ENCODE measurements at regions not wholly inside any gene's neighbourhood (a gene's known extent, or its start where the extent isn't known, plus 50 kb on each side); places are given as distances from the start of the nearest gene placed in this dataset.

- intact Hi-C loops (cut with DNase I; ENCODE audit: low total_unique reads) (no loop called here), in situ Hi-C loops (cut with MboI; ENCODE audit: low pct_ligation_motif_present in 1 of 4, low pct_unique_long_range_greater_than_20kb in 1 of 4, low sequenced_read_pairs in 3 of 4) (no loop called here)
- Histone ChIP-seq H3K4me3 (no peak overlapping the region), H3K36me3 (no peaks in the 10 kb centered on the region), H3K27me3 (peaks cover 3% of the 10 kb centered on the region), H3K4me1 (no peaks in the 10 kb centered on the region), H3K9me3 (no peaks in the 10 kb centered on the region), H3K27ac (no peak overlapping the region)
- no peak for DNase-seq
- WGBS, 2 donors (ENCODE audit: low coverage in 1 of 2): 83% methylated on average over 11 of the region's 11 CpGs; no CpG with 5 or more reads in 1 of the 2 donors
- TF ChIP-seq CTCF (IDR thresholded peaks at IDR 0.05) (no peak), POLR2A (IDR thresholded peaks at IDR 0.05) (no peak), POLR2AphosphoS5 (IDR thresholded peaks at IDR 0.05) (no peak), EP300 (IDR thresholded peaks at IDR 0.05; ENCODE audit: low read depth) (no peak)
These were observed 204.8 kb downstream of the TTLL2 start for GRCh38 chr6:167529444-167530335.

GRCh38 chr6:167530951-167531350 is 206.1 kb downstream of the TTLL2 start:
- Histone ChIP-seq H3K9me3 (no peaks in the 10 kb centered on the region), H3K36me3 (no peaks in the 10 kb centered on the region), H3K27me3 (peaks cover 3% of the 10 kb centered on the region), H3K4me3 (no peak overlapping the region), H3K27ac (no peak overlapping the region), H3K4me1 (no peaks in the 10 kb centered on the region)
- in situ Hi-C loops (cut with MboI; ENCODE audit: low pct_ligation_motif_present in 1 of 4, low pct_unique_long_range_greater_than_20kb in 1 of 4, low sequenced_read_pairs in 3 of 4): no loop called here
- intact Hi-C loops (cut with DNase I; ENCODE audit: low total_unique reads): no loop called here
- 67% methylated on average over 16 of the region's 16 CpGs; no CpG with 5 or more reads in 1 of the 2 donors for WGBS, 2 donors (ENCODE audit: low coverage in 1 of 2)
- DNase-seq: no peak
- TF ChIP-seq CTCF (IDR thresholded peaks at IDR 0.05) (no peak), POLR2A (IDR thresholded peaks at IDR 0.05) (no peak), EP300 (IDR thresholded peaks at IDR 0.05; ENCODE audit: low read depth) (no peak), POLR2AphosphoS5 (IDR thresholded peaks at IDR 0.05) (no peak)

GRCh38 chr6:167532410-167533288 is 207.8 kb downstream of the TTLL2 start:
- Histone ChIP-seq H3K4me3 (no peak overlapping the region), H3K36me3 (no peaks in the 10 kb centered on the region), H3K27me3 (peaks cover 3% of the 10 kb centered on the region), H3K9me3 (no peaks in the 10 kb centered on the region), H3K4me1 (no peaks in the 10 kb centered on the region), H3K27ac (no peak overlapping the region)
- no peak for DNase-seq
- intact Hi-C loops (cut with DNase I; ENCODE audit: low total_unique reads): no loop called here
- 72 to 84% methylated on average over 7 to 17 of the region's 17 CpGs for WGBS, 2 donors (ENCODE audit: low coverage in 1 of 2)
- TF ChIP-seq EP300 (IDR thresholded peaks at IDR 0.05; ENCODE audit: low read depth) (no peak), POLR2A (IDR thresholded peaks at IDR 0.05) (no peak), POLR2AphosphoS5 (IDR thresholded peaks at IDR 0.05) (no peak), CTCF (IDR thresholded peaks at IDR 0.05) (no peak)
- in situ Hi-C loops (cut with MboI; ENCODE audit: low pct_ligation_motif_present in 1 of 4, low pct_unique_long_range_greater_than_20kb in 1 of 4, low sequenced_read_pairs in 3 of 4): no loop called here

GRCh38 chr6:167533851-167534250 is 209.0 kb downstream of the TTLL2 start:
- no peak overlapping the region for H3K4me3 ChIP-seq
- no peaks in the 10 kb centered on the region for H3K36me3 ChIP-seq
- WGBS, 2 donors (ENCODE audit: low coverage in 1 of 2): 39 to 48% methylated on average over 5 of the region's 5 CpGs

More at GRCh38 chr6:167533851-167534250, 209.0 kb downstream of the TTLL2 start:
- intact Hi-C loops (cut with DNase I; ENCODE audit: low total_unique reads) (no loop called here), in situ Hi-C loops (cut with MboI; ENCODE audit: low pct_ligation_motif_present in 1 of 4, low pct_unique_long_range_greater_than_20kb in 1 of 4, low sequenced_read_pairs in 3 of 4) (no loop called here)
- H3K27me3 ChIP-seq: peaks cover 3% of the 10 kb centered on the region
- no peaks in the 10 kb centered on the region for H3K9me3 ChIP-seq
- no peak overlapping the region for H3K27ac ChIP-seq
- no peak for DNase-seq
- TF ChIP-seq POLR2AphosphoS5 (IDR thresholded peaks at IDR 0.05): no peak
- no peak for TF ChIP-seq CTCF (IDR thresholded peaks at IDR 0.05)
- no peak for TF ChIP-seq EP300 (IDR thresholded peaks at IDR 0.05; ENCODE audit: low read depth)
- no peak for TF ChIP-seq POLR2A (IDR thresholded peaks at IDR 0.05)
- no peaks in the 10 kb centered on the region for H3K4me1 ChIP-seq
